ENCODE measurements at regions not wholly inside any gene's neighbourhood (a gene's known extent, or its start where the extent isn't known, plus 50 kb on each side); places are given as distances from the start of the nearest gene placed in this dataset.

DNA sequence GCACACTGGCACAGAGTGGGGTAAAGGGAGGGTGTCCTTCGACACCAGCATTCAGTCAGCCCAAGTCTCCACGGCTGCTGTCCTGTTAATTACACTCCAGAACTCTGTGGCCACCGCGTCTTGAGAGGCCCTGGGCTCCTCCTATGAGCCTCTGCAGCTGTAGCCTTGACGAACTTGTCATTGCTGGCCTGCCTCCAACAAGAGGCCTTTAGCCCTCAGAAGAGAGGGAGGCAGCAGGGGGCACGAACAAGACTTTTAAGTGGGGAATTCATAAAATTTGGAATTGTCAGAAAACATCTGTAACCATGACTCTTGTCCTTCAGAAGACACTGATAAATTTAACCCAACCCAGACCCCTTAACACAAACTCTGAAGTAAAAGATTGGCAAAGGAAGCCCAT lies 241.9 kb downstream of the UQCRFS1 start:
- no peak for DNase-seq

- no peak for DNase-seq
These were observed 244.2 kb downstream of the UQCRFS1 start for GRCh38 chr19:28968721-28969120.

GRCh38 chr19:28966737-28967399 lies 246.1 kb downstream of the UQCRFS1 start:
- DNase-seq = no peak

- DNase-seq = no peak
These were observed 248.5 kb downstream of the UQCRFS1 start for GRCh38 chr19:28964500-28964899.

DNA sequence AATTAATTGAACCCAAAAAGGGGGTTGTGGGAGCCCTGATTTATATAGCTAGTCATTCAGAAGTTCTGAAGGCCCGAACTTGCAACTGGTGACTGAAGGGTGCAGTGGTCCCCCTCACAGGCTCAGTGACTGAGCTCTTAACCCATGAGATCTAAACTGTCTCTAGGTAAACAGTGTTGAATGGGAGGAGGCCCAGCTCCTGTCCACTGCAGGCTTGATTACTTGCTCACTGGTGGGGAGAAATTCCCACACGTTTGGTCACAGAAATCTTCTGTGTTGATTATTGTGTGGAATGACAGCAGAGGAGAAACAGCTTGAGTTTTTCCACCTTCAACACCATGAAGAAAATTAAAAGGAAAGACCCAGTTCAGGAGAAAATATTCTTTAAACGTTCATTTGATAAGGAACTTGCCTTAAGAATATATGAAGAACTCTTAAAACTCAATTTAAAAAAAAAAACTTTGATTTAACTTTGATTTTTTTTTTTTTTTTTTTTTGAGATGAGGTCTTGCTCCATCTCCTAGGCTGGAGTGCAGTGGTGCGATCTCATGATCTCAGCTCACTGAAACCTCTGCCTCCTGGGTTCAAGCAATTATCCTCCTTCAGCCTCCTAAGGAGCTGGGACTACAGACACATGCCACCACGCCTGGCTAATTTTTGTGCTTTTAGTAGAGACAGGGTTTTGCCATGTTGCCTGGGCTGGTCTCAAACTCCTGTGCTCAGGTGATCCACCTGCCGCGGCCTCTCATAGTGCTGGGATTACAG lies 249.3 kb downstream of the UQCRFS1 start:
- no peak for DNase-seq

DNA sequence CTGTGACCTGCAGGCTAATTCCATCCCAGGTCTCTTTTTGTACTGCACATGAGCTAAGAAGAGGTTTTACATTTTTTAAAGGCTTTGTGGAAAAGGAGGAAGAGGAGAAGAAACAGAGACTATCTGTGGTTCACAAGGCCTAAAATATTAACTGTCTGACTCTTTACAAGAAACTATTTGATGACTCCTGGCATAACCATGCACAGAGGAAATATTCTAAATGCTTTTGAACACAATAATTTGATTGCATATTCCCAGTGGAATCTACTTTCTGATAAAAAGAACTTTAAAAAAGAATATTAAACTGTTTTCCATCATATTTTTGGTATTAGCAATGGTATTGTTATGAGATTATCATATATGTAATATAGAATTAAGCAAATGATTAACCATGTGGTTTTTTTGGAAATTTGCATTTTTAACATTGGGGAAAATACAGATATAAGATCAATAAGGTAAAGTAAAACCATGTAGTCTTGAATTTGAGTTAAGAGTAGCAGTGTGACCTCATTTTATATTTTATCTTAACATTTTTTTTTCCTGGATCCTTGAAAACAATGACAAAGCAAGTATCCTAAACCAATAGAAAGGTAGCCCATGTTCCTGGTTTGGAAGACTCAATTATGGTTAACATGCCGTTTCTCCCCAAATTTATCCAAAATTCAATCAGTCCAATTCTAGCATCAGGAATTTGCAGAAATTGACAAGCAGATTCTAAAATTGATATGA lies 251.0 kb downstream of the UQCRFS1 start:
- DNase-seq = no peak

DNA sequence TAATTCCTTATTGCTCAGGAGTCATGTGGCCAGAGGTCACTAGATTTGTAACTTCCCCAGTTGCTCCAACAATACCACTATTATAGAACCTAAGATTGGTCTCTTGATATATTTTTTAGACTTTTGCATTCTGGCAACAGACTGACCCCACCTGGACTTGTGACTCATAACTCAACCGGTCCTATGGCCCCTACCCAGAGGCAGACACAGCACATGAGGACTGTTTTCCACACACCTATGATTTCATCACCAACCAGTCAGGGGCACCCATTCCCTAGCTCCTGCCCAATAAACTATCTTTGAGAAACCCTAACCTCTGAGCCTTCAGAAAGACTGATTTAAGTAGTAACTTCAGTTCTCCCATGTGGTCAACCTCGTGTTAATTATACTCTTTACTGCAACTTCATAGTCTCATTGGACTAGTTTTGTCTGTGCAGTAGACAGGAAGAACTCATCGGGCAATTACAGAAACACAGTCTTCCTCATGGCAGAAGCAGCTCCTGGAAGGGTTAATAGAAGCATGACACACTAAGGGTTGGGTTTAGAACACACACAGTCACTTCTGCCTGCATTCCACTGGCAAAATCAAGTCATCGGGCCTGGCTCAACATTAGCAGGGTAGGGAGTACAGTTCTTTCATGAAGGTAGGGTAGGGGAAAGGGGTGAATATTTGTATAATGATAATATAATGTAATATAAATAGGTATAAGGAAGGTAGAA lies 251.8 kb downstream of the UQCRFS1 start:
- no peak for DNase-seq

DNA sequence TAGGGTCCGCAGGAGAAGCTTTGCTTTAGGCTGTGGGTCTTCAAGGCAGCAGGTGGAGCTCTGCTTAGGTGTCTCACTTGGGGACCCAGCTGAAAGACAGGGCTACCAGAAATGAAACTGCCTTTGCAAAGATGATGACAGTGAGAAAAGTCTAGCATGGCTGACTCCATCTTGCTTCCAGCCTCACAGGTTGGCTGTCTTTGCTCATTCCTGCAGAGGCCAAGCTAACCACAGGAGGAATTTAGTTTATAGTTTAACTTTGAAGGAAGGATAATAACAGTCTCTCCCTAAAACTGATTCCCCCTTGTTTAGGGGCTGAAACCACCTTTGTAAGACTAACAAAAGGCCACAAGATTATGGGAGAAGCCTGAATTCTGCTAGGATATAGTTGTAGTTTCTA lies 252.4 kb downstream of the UQCRFS1 start:
- no peak for DNase-seq

DNA sequence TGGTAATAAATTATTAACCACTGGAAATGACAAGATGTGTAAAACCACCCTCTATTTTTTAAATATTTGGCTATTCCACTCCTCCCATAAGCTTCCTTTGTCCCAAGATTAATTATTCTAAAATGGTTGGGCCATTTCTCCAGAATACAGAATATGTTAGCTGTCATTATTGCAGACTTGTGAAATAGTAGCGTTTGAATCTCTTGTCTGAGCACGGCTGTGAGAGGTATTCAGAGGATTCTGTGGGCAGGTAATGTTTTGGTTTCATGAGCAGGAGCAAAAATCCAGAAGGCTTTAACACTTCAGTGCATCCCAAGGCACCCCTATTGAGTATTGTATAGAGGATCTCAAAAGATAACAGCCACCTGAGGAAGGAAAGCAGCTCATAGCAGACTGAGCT lies 256.0 kb downstream of the UQCRFS1 start:
- DNase-seq = no peak

DNA sequence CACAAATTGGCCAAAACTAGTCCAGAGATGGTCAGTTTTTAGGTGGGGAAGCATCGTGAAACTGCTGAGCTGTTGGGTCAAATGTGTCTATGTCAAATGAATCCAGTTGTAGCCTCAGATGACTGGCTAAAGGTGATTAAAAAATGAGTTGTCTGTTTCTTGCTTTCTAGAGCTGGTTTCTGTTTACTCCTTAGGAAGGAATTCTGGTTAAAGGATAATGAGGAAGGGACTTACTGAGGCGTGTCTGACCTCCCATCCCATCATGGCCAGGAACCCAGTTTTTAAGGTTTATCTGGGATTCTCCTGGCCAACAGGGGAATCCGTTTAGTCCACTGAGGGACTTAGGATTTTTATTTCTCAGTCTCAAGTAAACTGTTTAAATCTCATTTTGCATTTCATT lies 256.5 kb downstream of the UQCRFS1 start:
- no peak for DNase-seq

DNA sequence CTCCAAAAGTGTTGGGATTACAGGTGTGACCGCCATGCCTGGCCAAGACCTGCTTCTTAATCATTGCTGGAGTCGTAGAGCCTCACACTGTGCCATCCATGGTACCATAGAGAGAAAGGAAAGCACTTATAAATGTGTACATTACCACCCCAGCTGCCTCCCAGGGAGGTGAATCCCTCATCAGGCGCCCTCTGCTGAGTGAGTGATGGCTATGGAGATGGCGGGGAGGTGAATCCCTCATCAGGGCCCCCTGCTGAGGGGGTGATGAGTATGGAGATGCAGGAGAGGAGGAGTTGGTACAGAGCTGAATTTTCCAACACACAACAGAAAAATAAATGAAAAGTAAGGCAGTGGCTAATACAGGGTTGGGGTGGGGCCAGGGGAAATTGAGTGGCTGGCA lies 263.4 kb downstream of the UQCRFS1 start:
- no peak for DNase-seq

GRCh38 chr19:28949027-28949426 lies 263.9 kb downstream of the UQCRFS1 start:
- no peak for DNase-seq

- no peak for DNase-seq
These were observed 264.4 kb downstream of the UQCRFS1 start for GRCh38 chr19:28948566-28948965.

DNA sequence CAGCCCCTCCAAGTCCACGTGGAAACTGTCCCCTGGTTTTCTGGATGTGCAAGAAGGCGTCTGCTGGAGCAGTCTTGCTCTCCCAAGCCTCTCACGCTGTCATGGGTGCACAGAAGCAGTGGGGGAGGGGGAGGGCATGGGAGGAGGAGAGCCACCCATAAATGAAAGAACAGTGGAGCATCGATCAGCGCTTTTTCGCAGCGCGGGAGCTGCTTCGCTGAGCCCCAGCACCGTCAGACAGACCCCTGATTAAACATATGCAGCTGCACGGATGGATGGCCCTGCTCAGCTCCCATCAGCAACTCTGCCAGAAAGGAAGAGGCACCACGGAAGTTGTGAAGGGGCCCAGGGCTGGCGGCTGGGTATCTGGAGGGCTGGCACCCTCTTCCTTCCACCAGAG lies 264.9 kb downstream of the UQCRFS1 start:
- no peak for DNase-seq

DNA sequence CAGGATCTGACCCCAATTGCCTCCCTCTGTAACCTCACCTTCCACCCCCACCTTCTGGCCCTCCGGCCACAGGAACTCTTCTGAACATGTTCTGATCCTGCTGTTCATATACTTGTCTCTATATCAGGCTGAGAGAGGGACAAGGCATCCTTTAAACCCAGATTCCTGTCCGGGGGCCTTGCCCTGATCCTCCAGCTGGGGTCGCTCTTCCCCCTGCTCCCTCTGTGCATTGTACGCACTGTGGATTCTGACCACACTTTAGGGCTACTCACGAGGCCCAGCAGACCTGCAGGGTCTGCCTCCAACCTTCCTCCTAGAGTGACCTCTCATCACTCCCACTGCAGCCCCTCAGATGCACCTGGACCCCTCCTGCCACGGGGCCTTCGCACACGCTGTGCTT lies 269.3 kb downstream of the UQCRFS1 start:
- DNase-seq = no peak

DNA sequence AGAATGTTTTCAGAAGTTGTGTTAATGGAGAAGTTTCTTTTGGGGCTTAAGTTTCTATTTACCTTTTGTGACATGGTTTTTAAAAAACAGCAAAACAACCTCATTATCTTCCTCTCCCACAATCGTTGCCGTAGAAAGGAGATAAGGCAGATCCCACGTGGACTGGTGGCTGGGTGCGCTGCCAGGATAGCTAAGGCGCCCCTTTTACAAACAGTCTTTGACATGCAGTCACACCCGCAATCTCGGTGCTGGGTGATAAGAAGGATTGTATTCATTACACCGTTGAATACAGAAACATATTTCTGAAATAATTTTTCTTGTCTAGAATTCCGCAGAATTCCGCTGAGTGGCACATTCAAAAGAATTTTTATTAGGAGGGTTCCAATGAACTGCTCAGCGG lies 271.1 kb downstream of the UQCRFS1 start:
- DNase-seq = no peak

DNA sequence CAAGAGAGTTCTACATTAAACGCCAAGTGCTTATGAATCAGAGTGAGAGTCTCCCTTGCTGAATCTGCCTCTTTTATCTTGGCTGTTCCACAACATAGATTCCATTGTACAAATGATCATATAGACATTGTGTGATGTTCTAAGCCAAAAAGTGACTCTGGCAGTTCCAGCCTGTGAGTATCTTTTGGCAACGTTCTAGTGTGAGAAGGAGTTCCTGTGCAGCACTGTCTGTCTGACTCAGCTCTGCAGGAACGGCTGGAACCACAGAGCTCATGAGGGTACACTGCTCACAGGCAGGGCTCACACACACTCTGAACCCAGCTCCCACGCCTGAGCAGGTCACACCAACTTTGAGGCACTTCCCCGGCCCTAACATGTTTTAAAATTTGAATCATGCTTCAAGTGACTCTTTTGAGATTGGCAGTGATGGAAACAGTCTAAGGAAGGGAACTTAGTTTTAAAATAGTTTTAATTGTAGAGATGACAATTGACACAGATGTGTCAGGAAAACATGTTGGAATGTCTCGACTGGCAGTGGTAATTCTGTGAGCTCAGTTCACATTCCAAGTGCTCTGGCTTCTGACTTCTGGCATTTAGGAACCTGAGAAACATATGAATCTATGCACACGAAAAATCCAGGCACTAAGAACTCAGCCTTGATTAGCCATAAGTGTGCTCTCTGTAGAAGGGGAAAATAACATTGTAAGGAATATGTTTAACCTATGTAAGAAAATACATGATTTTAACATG lies 272.0 kb downstream of the UQCRFS1 start:
- DNase-seq = no peak

DNA sequence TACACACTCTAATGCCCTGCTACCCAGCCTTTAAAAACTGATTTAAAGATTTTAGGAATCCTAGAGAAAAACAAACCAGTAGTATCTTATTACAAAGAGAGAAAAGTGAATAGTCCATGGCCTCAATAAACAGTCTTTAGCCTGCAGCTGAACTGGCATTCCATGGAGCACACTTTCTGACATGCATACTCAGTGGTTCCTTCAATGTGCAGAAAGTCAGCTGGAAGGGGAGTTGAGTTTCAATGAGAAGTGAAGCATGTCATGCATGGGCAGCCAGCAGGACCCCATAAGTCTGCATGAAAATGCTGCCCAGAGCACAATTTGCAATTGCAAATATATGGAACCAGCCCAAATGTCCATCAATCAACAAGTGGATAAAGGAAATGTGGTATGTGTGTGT lies 273.7 kb downstream of the UQCRFS1 start:
- DNase-seq = no peak

DNA sequence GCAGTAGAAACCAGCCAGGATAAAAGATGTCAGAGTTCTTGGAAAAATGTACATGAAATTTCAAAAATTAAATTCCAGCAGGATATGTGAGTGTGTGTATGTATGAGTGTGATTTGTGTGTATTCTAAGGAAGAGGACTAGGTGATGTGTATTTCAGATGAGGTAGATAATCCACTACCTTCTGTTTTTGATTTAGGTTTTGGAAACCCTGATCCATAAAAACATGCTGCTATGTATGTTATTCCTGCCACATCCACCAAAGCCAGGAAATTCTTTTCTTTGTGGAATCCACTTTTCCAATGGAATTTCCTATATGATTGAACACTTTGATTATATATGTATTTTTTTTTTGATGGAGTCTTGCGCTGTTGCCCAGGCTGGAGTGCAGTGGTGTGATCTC lies 276.9 kb downstream of the UQCRFS1 start:
- DNase-seq = no peak

GRCh38 chr19:28934631-28935030 lies 278.3 kb downstream of the UQCRFS1 start:
- DNase-seq = no peak

DNA sequence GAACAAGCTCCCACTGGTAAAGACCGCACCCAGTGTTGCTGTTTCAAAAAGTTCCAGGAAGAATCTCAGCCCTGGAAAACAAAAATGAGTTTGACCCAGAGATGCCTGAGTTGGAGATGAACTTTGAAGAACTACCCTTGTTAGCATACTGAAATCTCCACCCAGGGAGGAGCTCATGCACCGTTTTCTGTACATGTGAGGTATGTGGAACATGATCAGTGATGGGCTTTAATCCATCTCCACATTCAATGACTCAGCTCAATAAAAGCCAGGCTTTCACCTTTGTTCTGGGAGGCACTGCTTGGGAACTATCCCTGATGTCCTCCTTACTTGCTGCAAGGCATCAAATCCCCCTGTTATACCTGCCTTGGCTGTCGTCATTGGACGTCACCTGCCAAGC lies 279.9 kb downstream of the UQCRFS1 start:
- no peak for DNase-seq

DNA sequence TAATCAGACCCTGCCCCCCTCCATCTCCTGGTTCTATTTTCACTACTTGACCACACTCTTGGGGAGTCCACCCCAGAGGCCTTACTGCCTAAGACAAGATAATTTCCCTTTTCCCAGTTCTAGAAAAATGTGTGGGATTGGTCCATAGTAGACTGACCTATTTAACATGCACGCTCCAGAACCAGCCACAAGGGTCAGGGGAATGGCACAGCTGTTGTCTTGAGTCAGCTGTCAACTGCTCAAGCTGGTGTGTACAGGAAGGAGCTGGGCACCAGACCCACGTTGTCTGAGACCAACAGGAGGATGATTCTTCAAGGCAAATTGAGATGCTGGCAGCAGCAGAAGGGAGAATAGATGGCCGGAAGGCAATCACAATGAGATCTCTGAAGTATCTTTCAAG lies 280.5 kb downstream of the UQCRFS1 start:
- no peak for DNase-seq

DNA sequence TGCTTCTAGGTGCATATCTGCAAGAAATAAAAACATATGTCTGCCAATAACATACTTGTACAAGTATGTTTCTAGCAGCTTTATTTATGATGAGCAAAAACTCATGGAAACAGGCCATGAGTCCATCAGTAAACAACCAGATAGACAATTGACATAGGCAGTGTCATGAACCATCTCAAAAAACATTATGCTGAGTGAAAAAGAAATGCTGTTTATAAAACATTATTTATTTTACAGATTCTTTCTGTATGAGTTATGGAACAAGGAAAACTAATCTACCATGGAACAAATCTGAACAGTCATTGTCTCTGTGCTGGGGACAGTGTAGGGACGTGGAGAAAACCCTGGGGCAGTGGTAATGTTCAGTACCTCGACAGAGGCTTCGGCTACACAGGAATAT lies 283.9 kb downstream of the UQCRFS1 start:
- DNase-seq = no peak
